ENCODE measurements at regions not wholly inside any gene's neighbourhood (a gene's known extent, or its start where the extent isn't known, plus 50 kb on each side); places are given as distances from the start of the nearest gene placed in this dataset.

DNA sequence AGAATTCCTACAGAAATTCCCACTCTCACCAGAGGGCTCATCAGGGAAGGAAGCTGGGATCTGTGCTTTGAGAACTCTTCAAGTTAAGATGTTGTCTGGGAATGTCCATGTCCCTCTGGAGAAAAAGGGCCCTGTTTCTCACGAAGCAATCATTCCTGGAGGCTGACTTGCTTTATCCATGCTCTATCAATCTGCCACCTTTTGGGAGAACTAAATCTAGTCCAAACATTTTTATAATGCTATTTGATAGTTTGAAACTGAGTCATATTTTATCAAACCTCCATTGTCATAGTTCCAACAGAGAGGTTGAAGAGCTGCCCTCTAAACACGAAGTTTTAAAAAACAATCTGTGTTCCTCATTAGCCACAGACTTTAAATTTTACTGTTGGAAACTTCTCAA is 219.2 kb downstream of the MTX2 start:
- TF ChIP-seq, protein P1, sequence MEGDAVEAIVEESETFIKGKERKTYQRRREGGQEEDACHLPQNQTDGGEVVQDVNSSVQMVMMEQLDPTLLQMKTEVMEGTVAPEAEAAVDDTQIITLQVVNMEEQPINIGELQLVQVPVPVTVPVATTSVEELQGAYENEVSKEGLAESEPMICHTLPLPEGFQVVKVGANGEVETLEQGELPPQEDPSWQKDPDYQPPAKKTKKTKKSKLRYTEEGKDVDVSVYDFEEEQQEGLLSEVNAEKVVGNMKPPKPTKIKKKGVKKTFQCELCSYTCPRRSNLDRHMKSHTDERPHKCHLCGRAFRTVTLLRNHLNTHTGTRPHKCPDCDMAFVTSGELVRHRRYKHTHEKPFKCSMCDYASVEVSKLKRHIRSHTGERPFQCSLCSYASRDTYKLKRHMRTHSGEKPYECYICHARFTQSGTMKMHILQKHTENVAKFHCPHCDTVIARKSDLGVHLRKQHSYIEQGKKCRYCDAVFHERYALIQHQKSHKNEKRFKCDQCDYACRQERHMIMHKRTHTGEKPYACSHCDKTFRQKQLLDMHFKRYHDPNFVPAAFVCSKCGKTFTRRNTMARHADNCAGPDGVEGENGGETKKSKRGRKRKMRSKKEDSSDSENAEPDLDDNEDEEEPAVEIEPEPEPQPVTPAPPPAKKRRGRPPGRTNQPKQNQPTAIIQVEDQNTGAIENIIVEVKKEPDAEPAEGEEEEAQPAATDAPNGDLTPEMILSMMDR (IDR thresholded peaks at IDR 0.05): no peak
- no peak for TF ChIP-seq POLR2A (IDR thresholded peaks at IDR 0.05)

Measured in Peyer's patch (tissue), 4 donors.